Neural cell (in vitro differentiated cells): ENCODE measurements at regions not wholly inside any gene's neighbourhood (a gene's known extent, or its start where the extent isn't known, plus 50 kb on each side); places are given as distances from the start of the nearest gene placed in this dataset.

ENCODE experiments used
- H2AFZ ChIP-seq: fragments of 200-600, 300-800 bp; sonication (generic), shearing (Covaris generic); 2 replicates; pipeline ENCODE4 v1.6.0; 2014; ENCODE audit warnings: low read depth, mild to moderate bottlenecking, antibody characterized with exemption, low read length, moderate library complexity
- H3F3A ChIP-seq: fragments of 200-600 bp; shearing (Covaris generic); 2 replicates; pipeline ENCODE4 v1.6.1; 2016; ENCODE audit warnings: mild to moderate bottlenecking, moderate library complexity, mixed read lengths, antibody characterized with exemption, low read length; ENCODE audit not compliant: insufficient read depth, poor library complexity, severe bottlenecking
- H3K27ac ChIP-seq: fragments of 200-600, 300-800 bp; sonication (generic), shearing (Covaris generic); 2 replicates; pipeline ENCODE4 v1.5.1; 2014; ENCODE audit warnings: mild to moderate bottlenecking, low read length, moderate library complexity
- H3K27me3 ChIP-seq: fragments of 300-800, 200-600 bp; sonication (generic), shearing (Covaris generic); 2 replicates; pipeline ENCODE4 v1.6.0; 2014; ENCODE audit warnings: mild to moderate bottlenecking, low read depth, low read length, moderate library complexity; ENCODE audit not compliant: insufficient read depth
- H3K36me3 ChIP-seq: fragments of 300-800, 200-600 bp; sonication (generic), shearing (Covaris generic); 2 replicates; pipeline ENCODE4 v1.5.1; 2014; ENCODE audit warnings: mild to moderate bottlenecking, antibody characterized with exemption, low read length, moderate library complexity; ENCODE audit not compliant: insufficient read depth
- H3K4me2 ChIP-seq: fragments of 300-800, 200-600 bp; sonication (generic), shearing (Covaris generic); 2 replicates; pipeline ENCODE4 v1.6.0; 2014; ENCODE audit warnings: mild to moderate bottlenecking, low read length
- H3K4me3 ChIP-seq: fragments of 300-800, 200-600 bp; sonication (generic), shearing (Covaris generic); 2 replicates; pipeline ENCODE4 v1.5.1; 2014; ENCODE audit warnings: mild to moderate bottlenecking, low read length, moderate library complexity
- H3K79me2 ChIP-seq: fragments of 200-600 bp; shearing (Covaris generic); replicated peaks from 2 replicates; pipeline ENCODE4 v1.6.0; 2014; ENCODE audit warnings: mild to moderate bottlenecking, low read length, moderate library complexity; ENCODE audit not compliant: insufficient read depth
- H3K9ac ChIP-seq: fragments of 300-800, 200-600 bp; sonication (generic), shearing (Covaris generic); 2 replicates; pipeline ENCODE4 v1.6.1; 2016; ENCODE audit warnings: mild to moderate bottlenecking, low read length, mixed read lengths
- H3K9me2 ChIP-seq: fragments of 200-600 bp; shearing (Covaris generic); 2 replicates; pipeline ENCODE4 v1.6.1; 2016; ENCODE audit warnings: mild to moderate bottlenecking, low read length, mixed read lengths; ENCODE audit not compliant: insufficient read depth
- H3K9me3 ChIP-seq: fragments of 200-600, 300-800 bp; sonication (generic), shearing (Covaris generic); 2 replicates; pipeline ENCODE4 v1.6.1; 2016; ENCODE audit warnings: mild to moderate bottlenecking, mixed run types, low read length, moderate library complexity, mixed read lengths
- H4K20me1 ChIP-seq: fragments of 200-600 bp; shearing (Covaris generic); 2 replicates; pipeline ENCODE4 v1.6.1; 2016; ENCODE audit warnings: mild to moderate bottlenecking, mixed run types; ENCODE audit not compliant: insufficient read depth
- EP300 ChIP-seq: fragments of 450-650 bp; conservative IDR thresholded peaks from 2 replicates; pipeline ENCODE4 v1.6.1; 2014; ENCODE audit warnings: antibody characterized with exemption, mild to moderate bottlenecking, moderate library complexity; ENCODE audit not compliant: poor library complexity, severe bottlenecking
- EZH2 ChIP-seq: fragments of 200-600, 300-800 bp; shearing (Covaris generic), sonication (generic); IDR thresholded peaks from 2 replicates; pipeline ENCODE4 v1.6.1; 2014; ENCODE audit warnings: antibody characterized with exemption, low read length, borderline replicate concordance, mild to moderate bottlenecking; ENCODE audit not compliant: insufficient read depth, poor library complexity, severe bottlenecking
- MXI1 ChIP-seq: fragments of 450-650 bp; conservative IDR thresholded peaks from 2 replicates; pipeline ENCODE4 v1.6.1; 2014; ENCODE audit warnings: antibody characterized with exemption, mild to moderate bottlenecking; ENCODE audit not compliant: poor library complexity, severe bottlenecking
- POLR2AphosphoS5 ChIP-seq: IDR thresholded peaks from 2 replicates; pipeline ENCODE4 v1.6.1; 2012
- RAD21 ChIP-seq: fragments of 450-650 bp; conservative IDR thresholded peaks from 2 replicates; pipeline ENCODE4 v1.6.1; 2014; ENCODE audit warnings: antibody characterized with exemption, mild to moderate bottlenecking, moderate library complexity
- REST ChIP-seq: IDR thresholded peaks from 2 replicates; pipeline ENCODE4 v1.6.1; 2012; ENCODE audit warnings: borderline replicate concordance
- SMC3 ChIP-seq: fragments of 450-650 bp; conservative IDR thresholded peaks from 2 replicates; pipeline ENCODE4 v1.6.1; 2014; ENCODE audit warnings: antibody characterized with exemption, mild to moderate bottlenecking, moderate library complexity; ENCODE audit not compliant: poor library complexity
- TAF1 ChIP-seq: IDR thresholded peaks from 2 replicates; pipeline ENCODE4 v1.6.1; 2012; ENCODE audit warnings: low read depth
- TF ChIP-seq, protein P1 (sequence below): fragments of 450-650 bp; IDR thresholded peaks from 2 replicates; pipeline ENCODE4 v1.5.1; 2014; ENCODE audit warnings: antibody characterized with exemption, mild to moderate bottlenecking, moderate library complexity; ENCODE audit not compliant: poor library complexity, severe bottlenecking

GRCh38 chr13:60973529-60973928 is 442.1 kb downstream of the PCDH20 start:
- TF ChIP-seq RAD21 (no peak), MXI1 (no peak), POLR2AphosphoS5 (no peak), EP300 (no peak), SMC3 (no peak), EZH2 (no peak), REST (no peak)
- TF ChIP-seq, protein P1, sequence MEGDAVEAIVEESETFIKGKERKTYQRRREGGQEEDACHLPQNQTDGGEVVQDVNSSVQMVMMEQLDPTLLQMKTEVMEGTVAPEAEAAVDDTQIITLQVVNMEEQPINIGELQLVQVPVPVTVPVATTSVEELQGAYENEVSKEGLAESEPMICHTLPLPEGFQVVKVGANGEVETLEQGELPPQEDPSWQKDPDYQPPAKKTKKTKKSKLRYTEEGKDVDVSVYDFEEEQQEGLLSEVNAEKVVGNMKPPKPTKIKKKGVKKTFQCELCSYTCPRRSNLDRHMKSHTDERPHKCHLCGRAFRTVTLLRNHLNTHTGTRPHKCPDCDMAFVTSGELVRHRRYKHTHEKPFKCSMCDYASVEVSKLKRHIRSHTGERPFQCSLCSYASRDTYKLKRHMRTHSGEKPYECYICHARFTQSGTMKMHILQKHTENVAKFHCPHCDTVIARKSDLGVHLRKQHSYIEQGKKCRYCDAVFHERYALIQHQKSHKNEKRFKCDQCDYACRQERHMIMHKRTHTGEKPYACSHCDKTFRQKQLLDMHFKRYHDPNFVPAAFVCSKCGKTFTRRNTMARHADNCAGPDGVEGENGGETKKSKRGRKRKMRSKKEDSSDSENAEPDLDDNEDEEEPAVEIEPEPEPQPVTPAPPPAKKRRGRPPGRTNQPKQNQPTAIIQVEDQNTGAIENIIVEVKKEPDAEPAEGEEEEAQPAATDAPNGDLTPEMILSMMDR: no peak
- Histone ChIP-seq H3F3A (no peaks in the 10 kb centered on the region), H3K36me3 (no peaks in the 10 kb centered on the region), H3K79me2 (no peaks in the 10 kb centered on the region), H3K27me3 (no peaks in the 10 kb centered on the region), H2AFZ (no peak overlapping the region), H3K9me2 (no peaks in the 10 kb centered on the region), H3K9ac (no peak overlapping the region), H3K4me3 (no peak overlapping the region), H4K20me1 (no peaks in the 10 kb centered on the region), H3K9me3 (no peaks in the 10 kb centered on the region), H3K4me2 (no peak overlapping the region), H3K27ac (no peak overlapping the region)

GRCh38 chr13:60970736-60971135 is 444.9 kb downstream of the PCDH20 start:
- H3K4me2 ChIP-seq: no peak overlapping the region
- no peaks in the 10 kb centered on the region for H3K36me3 ChIP-seq
- no peaks in the 10 kb centered on the region for H4K20me1 ChIP-seq
- no peak overlapping the region for H3K27ac ChIP-seq
- no peaks in the 10 kb centered on the region for H3K27me3 ChIP-seq
- H3F3A ChIP-seq: no peaks in the 10 kb centered on the region
- H3K4me3 ChIP-seq: no peak overlapping the region
- TF ChIP-seq RAD21: no peak
- no peak for TF ChIP-seq REST
- no peak for TF ChIP-seq POLR2AphosphoS5
- no peak for TF ChIP-seq EZH2
- TF ChIP-seq, protein P1: no peak
- no peak for TF ChIP-seq EP300
- TF ChIP-seq TAF1: no peak
- TF ChIP-seq SMC3: no peak
- TF ChIP-seq MXI1: no peak
- no peak overlapping the region for H2AFZ ChIP-seq
- H3K9me3 ChIP-seq: no peaks in the 10 kb centered on the region
- no peaks in the 10 kb centered on the region for H3K79me2 ChIP-seq
- H3K9me2 ChIP-seq: no peaks in the 10 kb centered on the region
- no peak overlapping the region for H3K9ac ChIP-seq
